ENCODE measurements at regions not wholly inside any gene's neighbourhood (a gene's known extent, or its start where the extent isn't known, plus 50 kb on each side); places are given as distances from the start of the nearest gene placed in this dataset.

GRCh38 chr16:52386694-52387093 lies 160.2 kb downstream of the TOX3 start:
- TF ChIP-seq CTCF (conservative IDR thresholded peaks at IDR 0.05; ENCODE audit: low read depth, low read length) = no peak
- H3K4me3 ChIP-seq (ENCODE audit: low read depth, low read length) = no peak overlapping the region
- DNase-seq (ENCODE audit: low read depth) = no peak

GRCh38 chr16:52384378-52384777 lies 162.6 kb downstream of the TOX3 start:
- no peak for TF ChIP-seq CTCF (conservative IDR thresholded peaks at IDR 0.05; ENCODE audit: low read depth, low read length)
- no peak overlapping the region for H3K4me3 ChIP-seq (ENCODE audit: low read depth, low read length)
- DNase-seq (ENCODE audit: low read depth) = no peak

GRCh38 chr16:52383640-52384292 lies 163.2 kb downstream of the TOX3 start:
- peak; percentile 35 for DNase-seq (ENCODE audit: low read depth)
- no peak for TF ChIP-seq CTCF (conservative IDR thresholded peaks at IDR 0.05; ENCODE audit: low read depth, low read length)
- H3K4me3 ChIP-seq (ENCODE audit: low read depth, low read length) = no peak overlapping the region

GRCh38 chr16:52383119-52383518 lies 163.8 kb downstream of the TOX3 start:
- TF ChIP-seq CTCF (conservative IDR thresholded peaks at IDR 0.05; ENCODE audit: low read depth, low read length) = no peak
- H3K4me3 ChIP-seq (ENCODE audit: low read depth, low read length) = no peak overlapping the region
- DNase-seq (ENCODE audit: low read depth) = no peak

GRCh38 chr16:52379551-52379950 lies 167.4 kb downstream of the TOX3 start:
- no peak overlapping the region for H3K4me3 ChIP-seq (ENCODE audit: low read depth, low read length)
- TF ChIP-seq CTCF (conservative IDR thresholded peaks at IDR 0.05; ENCODE audit: low read depth, low read length) = no peak
- no peak for DNase-seq (ENCODE audit: low read depth)

- TF ChIP-seq CTCF (conservative IDR thresholded peaks at IDR 0.05; ENCODE audit: low read depth, low read length) = no peak
- H3K4me3 ChIP-seq (ENCODE audit: low read depth, low read length) = no peak overlapping the region
- DNase-seq (ENCODE audit: low read depth) = no peak
Measured at GRCh38 chr16:52376676-52377280, 170.2 kb downstream of the TOX3 start.

GRCh38 chr16:52372313-52372712 lies 174.6 kb downstream of the TOX3 start:
- H3K4me3 ChIP-seq (ENCODE audit: low read depth, low read length) = no peak overlapping the region
- no peak for TF ChIP-seq CTCF (conservative IDR thresholded peaks at IDR 0.05; ENCODE audit: low read depth, low read length)
- no peak for DNase-seq (ENCODE audit: low read depth)

All from epithelial cell of proximal tubule (primary cell).